ENCODE measurements at regions not wholly inside any gene's neighbourhood (a gene's known extent, or its start where the extent isn't known, plus 50 kb on each side); places are given as distances from the start of the nearest gene placed in this dataset.

GRCh38 chr16:85512808-85513115 lies 100.4 kb upstream of the GSE1 start:
- TF ChIP-seq POLR2A (IDR thresholded peaks at IDR 0.05; ENCODE audit: low read depth, low read length) (no peak), SPI1 (IDR thresholded peaks at IDR 0.05; ENCODE audit: low read depth, low read length) (no peak), POLR2AphosphoS5 (IDR thresholded peaks at IDR 0.05; ENCODE audit: low read depth, low read length) (no peak)

Measured in GM12891 (cell line).